CD14-positive monocyte (primary cell): ENCODE measurements at regions not wholly inside any gene's neighbourhood (a gene's known extent, or its start where the extent isn't known, plus 50 kb on each side); places are given as distances from the start of the nearest gene placed in this dataset.

ENCODE experiments used
- DNase-seq, 3 donors: peaks; one replicate each; pipeline ENCODE4 v3.0.0-alpha.2; 2011 to 2022
- H2AFZ ChIP-seq: 2 replicates; pipeline ENCODE4 v1.6.0; 2012; ENCODE audit warnings: mild to moderate bottlenecking, low read depth, low read length, inconsistent platforms; ENCODE audit not compliant: insufficient read depth, poor library complexity, severe bottlenecking
- H3K27ac ChIP-seq, 2 donors: 1 replicate in 1 of 2; 2 replicates in 1 of 2; pipeline ENCODE4 v1.5.1; 2012 to 2013; ENCODE audit warnings: low read length in 2 of 2, control low read depth in 1 of 2, inconsistent platforms in 1 of 2, low read depth in 1 of 2, mild to moderate bottlenecking in 1 of 2
- H3K27me3 ChIP-seq, 2 donors: one replicate each; pipeline versions ENCODE4 v1.6.0 to v1.6.1; 2011 to 2013; ENCODE audit warnings: low read length in 2 of 2; ENCODE audit not compliant: control insufficient read depth in 2 of 2, insufficient read depth in 2 of 2
- H3K36me3 ChIP-seq, 2 donors: replicated peaks in 1 of 2; 1 replicate in 1 of 2; 2 replicates in 1 of 2; pipeline versions ENCODE4 v1.5.1 to v1.6.1; 2012 to 2013; ENCODE audit warnings: low read length in 2 of 2, control low read depth in 1 of 2, inconsistent platforms in 1 of 2, mild to moderate bottlenecking in 1 of 2; ENCODE audit not compliant: insufficient read depth in 2 of 2, control insufficient read depth in 1 of 2
- H3K4me1 ChIP-seq, 2 donors: 1 replicate in 1 of 2; 2 replicates in 1 of 2; pipeline versions ENCODE4 v1.5.1 to v1.6.1; 2012 to 2013; ENCODE audit warnings: low read length in 2 of 2, control low read depth in 1 of 2, inconsistent platforms in 1 of 2, mild to moderate bottlenecking in 1 of 2, moderate library complexity in 1 of 2; ENCODE audit not compliant: insufficient read depth in 2 of 2, control insufficient read depth in 1 of 2
- H3K4me2 ChIP-seq: replicated peaks from 2 replicates; pipeline ENCODE3; 2012; ENCODE audit warnings: low read length, moderate library complexity, mild to moderate bottlenecking; ENCODE audit not compliant: poor library complexity, severe bottlenecking; ENCODE audit errors: extremely low read depth
- H3K4me3 ChIP-seq, 3 experiments: fragments of 200-600 bp in 1 of 3; sonication (generic) in 1 of 3; replicated peaks in 1 of 3; 1 replicate in 2 of 3; 2 replicates in 1 of 3; pipeline ENCODE4 v1.5.1; 2011 to 2013; ENCODE audit warnings: low read length in 3 of 3, mild to moderate bottlenecking in 3 of 3, control low read depth in 2 of 3, low read depth in 2 of 3, inconsistent platforms in 1 of 3, moderate library complexity in 1 of 3
- H3K79me2 ChIP-seq: 2 replicates; pipeline ENCODE4 v1.6.0; 2012; ENCODE audit warnings: mild to moderate bottlenecking, control low read depth, inconsistent platforms, low read length, moderate library complexity; ENCODE audit not compliant: insufficient read depth
- H3K9ac ChIP-seq: 2 replicates; pipeline ENCODE4 v1.6.0; 2017; ENCODE audit warnings: low read length, mild to moderate bottlenecking; ENCODE audit not compliant: insufficient read depth, poor library complexity, severe bottlenecking
- H3K9me3 ChIP-seq, 2 donors: replicated peaks in 1 of 2; 1 replicate in 1 of 2; 2 replicates in 1 of 2; pipeline versions ENCODE4 v1.5.1 to v1.6.1; 2012 to 2013; ENCODE audit warnings: low read length in 2 of 2, control low read depth in 1 of 2; ENCODE audit not compliant: control insufficient read depth in 1 of 2, insufficient read depth in 1 of 2
- H4K20me1 ChIP-seq: 2 replicates; pipeline ENCODE4 v1.6.0; 2012; ENCODE audit warnings: mild to moderate bottlenecking, low read length, control low read depth, moderate library complexity; ENCODE audit not compliant: insufficient read depth
- H3K27ac Mint-ChIP-seq, 7 donors: one replicate each; pipeline ENCODE4 v1.8.0; 2020; ENCODE audit warnings: mild to moderate bottlenecking in 7 of 7, mixed read lengths in 7 of 7, moderate library complexity in 6 of 7, inconsistent platforms in 2 of 7
- H3K27me3 Mint-ChIP-seq, 3 donors: one replicate each; pipeline ENCODE4 v1.8.0; 2021 to 2022; ENCODE audit warnings: low read depth in 3 of 3, mild to moderate bottlenecking in 3 of 3, mixed read lengths in 3 of 3, moderate library complexity in 3 of 3, inconsistent platforms in 1 of 3
- H3K36me3 Mint-ChIP-seq, 2 donors: one replicate each; pipeline ENCODE4 v1.8.0; 2020; ENCODE audit warnings: mixed read lengths in 2 of 2, inconsistent platforms in 1 of 2, mild to moderate bottlenecking in 1 of 2
- H3K4me1 Mint-ChIP-seq: one replicate; pipeline ENCODE4 v1.8.0; 2020; ENCODE audit warnings: mild to moderate bottlenecking, mixed read lengths
- H3K4me3 Mint-ChIP-seq, 2 donors: one replicate each; pipeline ENCODE4 v1.8.0; 2020; ENCODE audit warnings: mild to moderate bottlenecking in 2 of 2, mixed read lengths in 2 of 2, moderate library complexity in 1 of 2
- H3K9me3 Mint-ChIP-seq, 7 donors: one replicate each; pipeline ENCODE4 v1.8.0; 2020 to 2022; ENCODE audit warnings: mixed read lengths in 7 of 7, mild to moderate bottlenecking in 6 of 7, moderate library complexity in 6 of 7, inconsistent platforms in 2 of 7
- WGBS: methylation state at CpG from one replicate; pipeline ENCODE4 v1.1.5; 2013; ENCODE audit warnings: missing lambda C conversion rate; ENCODE audit not compliant: insufficient coverage; 5-methylcytosine and 5-hydroxymethylcytosine counted together
- intact Hi-C, 2 donors: fragments of 100-400 bp; cut with micrococcal nuclease; formaldehyde crosslinking; loops; one replicate each; pipeline versions ENCODE4 v1.15.0 to v1.15.1; 2023
- TF ChIP-seq, protein P1 (sequence below): fragments of 200-600 bp; IDR thresholded peaks from one replicate; pipeline ENCODE4 v1.8.0; 2022; ENCODE audit warnings: antibody characterized with exemption, mild to moderate bottlenecking

GRCh38 chrY:15561501-15562289, 1037.4 kb downstream of the NLGN4Y start:
- no peaks in the 10 kb centered on the region for H3K4me1 ChIP-seq
- DNase-seq = no peak
- no peaks in the 10 kb centered on the region for H3K79me2 ChIP-seq
- H3K27me3 ChIP-seq = no peaks in the 10 kb centered on the region
- H4K20me1 ChIP-seq = no peaks in the 10 kb centered on the region
- no CpG with 5 or more reads among the region's 5 CpGs for WGBS
- H3K4me3 ChIP-seq = no peak overlapping the region
- intact Hi-C loops = no loop called here
- TF ChIP-seq, protein P1, sequence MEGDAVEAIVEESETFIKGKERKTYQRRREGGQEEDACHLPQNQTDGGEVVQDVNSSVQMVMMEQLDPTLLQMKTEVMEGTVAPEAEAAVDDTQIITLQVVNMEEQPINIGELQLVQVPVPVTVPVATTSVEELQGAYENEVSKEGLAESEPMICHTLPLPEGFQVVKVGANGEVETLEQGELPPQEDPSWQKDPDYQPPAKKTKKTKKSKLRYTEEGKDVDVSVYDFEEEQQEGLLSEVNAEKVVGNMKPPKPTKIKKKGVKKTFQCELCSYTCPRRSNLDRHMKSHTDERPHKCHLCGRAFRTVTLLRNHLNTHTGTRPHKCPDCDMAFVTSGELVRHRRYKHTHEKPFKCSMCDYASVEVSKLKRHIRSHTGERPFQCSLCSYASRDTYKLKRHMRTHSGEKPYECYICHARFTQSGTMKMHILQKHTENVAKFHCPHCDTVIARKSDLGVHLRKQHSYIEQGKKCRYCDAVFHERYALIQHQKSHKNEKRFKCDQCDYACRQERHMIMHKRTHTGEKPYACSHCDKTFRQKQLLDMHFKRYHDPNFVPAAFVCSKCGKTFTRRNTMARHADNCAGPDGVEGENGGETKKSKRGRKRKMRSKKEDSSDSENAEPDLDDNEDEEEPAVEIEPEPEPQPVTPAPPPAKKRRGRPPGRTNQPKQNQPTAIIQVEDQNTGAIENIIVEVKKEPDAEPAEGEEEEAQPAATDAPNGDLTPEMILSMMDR = no peak
- no peak overlapping the region for H3K27ac ChIP-seq
- H2AFZ ChIP-seq = no peak overlapping the region
- Mint-ChIP-seq H3K9me3 (peaks cover 0 to 2% (median 0%) of the 10 kb centered on the region in 7 donors), H3K4me3 (no peak overlapping the region), H3K27ac (no peak overlapping the region), H3K4me1 (no peaks in the 10 kb centered on the region), H3K27me3 (no peaks in the 10 kb centered on the region), H3K36me3 (no peaks in the 10 kb centered on the region)
- no peak overlapping the region for H3K9ac ChIP-seq
- no peaks in the 10 kb centered on the region for H3K9me3 ChIP-seq
- no peak overlapping the region for H3K4me2 ChIP-seq
- H3K36me3 ChIP-seq = no peaks in the 10 kb centered on the region

- no peaks in the 10 kb centered on the region for H3K9me3 ChIP-seq
- H3K9ac ChIP-seq = no peak overlapping the region
- H3K27ac ChIP-seq = no peak overlapping the region
- TF ChIP-seq, protein P1 = no peak
- no peak overlapping the region for H2AFZ ChIP-seq
- H3K36me3 ChIP-seq = no peaks in the 10 kb centered on the region
- no peaks in the 10 kb centered on the region for H3K27me3 ChIP-seq
- H3K79me2 ChIP-seq = no peaks in the 10 kb centered on the region
- WGBS = no CpG with 5 or more reads among the region's 1 CpG
- no peak overlapping the region for H3K4me3 ChIP-seq
- H3K36me3 Mint-ChIP-seq = no peaks in the 10 kb centered on the region
- intact Hi-C loops = no loop called here
- no peak overlapping the region for H3K4me3 Mint-ChIP-seq
- no peaks in the 10 kb centered on the region for H3K4me1 Mint-ChIP-seq
- H3K4me1 ChIP-seq = no peaks in the 10 kb centered on the region
- H3K27ac Mint-ChIP-seq = no peak overlapping the region
- no peaks in the 10 kb centered on the region for H4K20me1 ChIP-seq
- H3K4me2 ChIP-seq = no peak overlapping the region
- H3K27me3 Mint-ChIP-seq = no peaks in the 10 kb centered on the region
- H3K9me3 Mint-ChIP-seq = peaks cover 0 to 2% (median 0%) of the 10 kb centered on the region in 7 donors
- no peak for DNase-seq
Observed at GRCh38 chrY:15577886-15578285, 1053.6 kb downstream of the NLGN4Y start.
